Common myeloid progenitor, CD34-positive (primary cell): ENCODE measurements at regions not wholly inside any gene's neighbourhood (a gene's known extent, or its start where the extent isn't known, plus 50 kb on each side); places are given as distances from the start of the nearest gene placed in this dataset.
A peak's percentile ranks its signal among the peaks of the same experiment; 100 is the strongest.

ENCODE experiments used
- CTCF ChIA-PET: fragments of 350-600 bp; sonication (Branson Sonifier 250); formaldehyde crosslinking; loops from one replicate; lab custom pipeline; 2021; ENCODE audit warnings: antibody characterized with exemption; lab: Charles Lee
- POLR2A ChIA-PET: fragments of 350-600 bp; sonication (Branson Sonifier 250); formaldehyde crosslinking; loops from one replicate; lab custom pipeline; 2021; ENCODE audit warnings: antibody characterized with exemption; lab: Charles Lee
- DNase-seq, 3 donors: peaks; one replicate each; pipeline versions ENCODE4 v3.0.0 to v3.0.0-alpha.2; 2013
- H3K27ac ChIP-seq, 2 experiments: 1 replicate in 1 of 2; 2 replicates in 1 of 2; pipeline ENCODE4 v1.7.0; 2013; ENCODE audit warnings: inconsistent platforms in 2 of 2, low read length in 2 of 2, mild to moderate bottlenecking in 2 of 2, low read depth in 1 of 2, moderate library complexity in 1 of 2; ENCODE audit not compliant: severe bottlenecking in 2 of 2, insufficient read depth in 1 of 2, poor library complexity in 1 of 2
- H3K27me3 ChIP-seq, 5 experiments: replicated peaks in 2 of 5; 1 replicate in 3 of 5; 2 replicates in 2 of 5; pipeline versions ENCODE4 v1.6.1 to v1.7.0; 2013; ENCODE audit warnings: low read length in 4 of 5, mild to moderate bottlenecking in 2 of 5, moderate library complexity in 2 of 5, inconsistent platforms in 1 of 5; ENCODE audit not compliant: insufficient read depth in 5 of 5, control insufficient read depth in 4 of 5
- H3K36me3 ChIP-seq, 4 experiments: 1 replicate in 2 of 4; 2 replicates in 2 of 4; pipeline versions ENCODE4 v1.6.1 to v1.7.0; 2013; ENCODE audit warnings: low read length in 3 of 4, control low read depth in 1 of 4, mild to moderate bottlenecking in 1 of 4; ENCODE audit not compliant: control insufficient read depth in 4 of 4, insufficient read depth in 4 of 4
- H3K4me1 ChIP-seq, 4 experiments: 1 replicate in 3 of 4; 2 replicates in 1 of 4; pipeline versions ENCODE4 v1.6.1 to v1.7.1; 2013; ENCODE audit warnings: low read length in 3 of 4, mild to moderate bottlenecking in 3 of 4, control low read depth in 1 of 4, inconsistent platforms in 1 of 4, moderate library complexity in 1 of 4; ENCODE audit not compliant: control insufficient read depth in 4 of 4, insufficient read depth in 4 of 4; ENCODE audit errors: control extremely low read depth in 1 of 4
- H3K4me3 ChIP-seq, 7 experiments: 1 replicate in 4 of 7; 2 replicates in 3 of 7; pipeline versions ENCODE4 v1.5.1 to v1.7.0; 2013; ENCODE audit warnings: mild to moderate bottlenecking in 7 of 7, low read length in 6 of 7, moderate library complexity in 6 of 7, inconsistent platforms in 2 of 7, low read depth in 2 of 7, control low read depth in 1 of 7; ENCODE audit not compliant: insufficient read depth in 4 of 7, control insufficient read depth in 1 of 7; ENCODE audit errors: extremely low read depth in 1 of 7
- H3K9me3 ChIP-seq, 5 experiments: 1 replicate in 4 of 5; 2 replicates in 1 of 5; pipeline versions ENCODE4 v1.6.1 to v1.7.1; 2013; ENCODE audit warnings: low read length in 4 of 5, mild to moderate bottlenecking in 2 of 5, inconsistent platforms in 1 of 5, low read depth in 1 of 5, moderate library complexity in 1 of 5; ENCODE audit not compliant: control insufficient read depth in 4 of 5, insufficient read depth in 2 of 5; ENCODE audit errors: control extremely low read depth in 1 of 5
- WGBS: methylation state at CpG from one replicate; pipeline ENCODE4 v1.1.5; 2013; ENCODE audit not compliant: insufficient coverage; 5-methylcytosine and 5-hydroxymethylcytosine counted together

- Histone ChIP-seq H3K4me3 (peak overlapping the region in 3 of 7 experiments; percentile 37 to 46 (median 40)), H3K27me3 (no peaks in the 10 kb centered on the region), H3K36me3 (no peaks in the 10 kb centered on the region), H3K4me1 (peaks cover 0 to 73% (median 37%) of the 10 kb centered on the region in 4 experiments), H3K9me3 (no peaks in the 10 kb centered on the region), H3K27ac (peak overlapping the region; percentile 16 to 56)
- peak; percentile 80 to 91 (median 86) for DNase-seq
- WGBS: 59% methylated on average over 18 of the region's 25 CpGs
- CTCF ChIA-PET: interaction anchor here (0.9 to 2.3 kb wide), 10 partner anchors 10 to 578 kb away, joined by 3 to 12 read pairs (median 4); no protein-coding TSS in a partner anchor
- POLR2A ChIA-PET: interaction anchor here (0.6 kb wide), 1 partner anchor 578 kb away, joined by 3 read pairs; no protein-coding TSS in a partner anchor
Observed at GRCh38 chr2:42905341-42906110, 113.1 kb upstream of the HAAO start.

GRCh38 chr2:42904576-42904876, 112.1 kb upstream of the HAAO start:
- H3K4me3 ChIP-seq: no peak overlapping the region
- H3K36me3 ChIP-seq: no peaks in the 10 kb centered on the region
- H3K27me3 ChIP-seq: no peaks in the 10 kb centered on the region
- ChIA-PET POLR2A (no interaction called here), CTCF (interaction anchor here (1.1 to 2.1 kb wide), 3 partner anchors 21 to 66 kb away, joined by 3 to 7 read pairs (median 4); no protein-coding TSS in a partner anchor)
- WGBS: 94% methylated on average over 3 of the region's 3 CpGs
- no peak overlapping the region for H3K27ac ChIP-seq
- peaks cover 0 to 75% (median 43%) of the 10 kb centered on the region in 4 experiments for H3K4me1 ChIP-seq
- no peaks in the 10 kb centered on the region for H3K9me3 ChIP-seq
- no peak for DNase-seq

- H3K27me3 ChIP-seq: no peaks in the 10 kb centered on the region
- 94% methylated on average over 12 of the region's 16 CpGs for WGBS
- DNase-seq: peak in 2 of 3 donors; percentile 61
- ChIA-PET CTCF (interaction anchor here (1.1 to 1.6 kb wide), 3 partner anchors 20 to 44 kb away, joined by 3 to 4 read pairs (median 3); no protein-coding TSS in a partner anchor), POLR2A (interaction anchor here (0.5 kb wide), 1 partner anchor 325 kb away, joined by 4 read pairs; no protein-coding TSS in a partner anchor)
- no peaks in the 10 kb centered on the region for H3K36me3 ChIP-seq
- H3K9me3 ChIP-seq: no peaks in the 10 kb centered on the region
- H3K27ac ChIP-seq: no peak overlapping the region
- H3K4me1 ChIP-seq: peaks cover 0 to 74% (median 41%) of the 10 kb centered on the region in 4 experiments
- H3K4me3 ChIP-seq: no peak overlapping the region
Observed at GRCh38 chr2:42903821-42904575, 111.6 kb upstream of the HAAO start.

- no peaks in the 10 kb centered on the region for H3K36me3 ChIP-seq
- WGBS: 88% methylated on average over 8 of the region's 9 CpGs
- POLR2A ChIA-PET: interaction anchor here (0.5 kb wide), 1 partner anchor 326 kb away, joined by 4 read pairs; no protein-coding TSS in a partner anchor
- no peaks in the 10 kb centered on the region for H3K27me3 ChIP-seq
- no peak for DNase-seq
- peaks cover 0 to 65% (median 39%) of the 10 kb centered on the region in 4 experiments for H3K4me1 ChIP-seq
- H3K4me3 ChIP-seq: no peak overlapping the region
- CTCF ChIA-PET: interaction anchor here (1.6 kb wide), 1 partner anchor 24 kb away, joined by 3 read pairs; no protein-coding TSS in a partner anchor
- H3K27ac ChIP-seq: no peak overlapping the region
- H3K9me3 ChIP-seq: no peaks in the 10 kb centered on the region
Observed at GRCh38 chr2:42902939-42903709, 110.7 kb upstream of the HAAO start.

GRCh38 chr2:42901076-42901640, 108.8 kb upstream of the HAAO start:
- CTCF ChIA-PET: interaction anchor here (1.1 to 3.2 kb wide), 3 partner anchors 9 to 45 kb away, joined by 3 to 18 read pairs (median 4); no protein-coding TSS in a partner anchor
- 97% methylated on average over 4 of the region's 4 CpGs for WGBS
- Histone ChIP-seq H3K4me3 (no peak overlapping the region), H3K27me3 (no peaks in the 10 kb centered on the region), H3K9me3 (no peaks in the 10 kb centered on the region), H3K27ac (no peak overlapping the region), H3K36me3 (no peaks in the 10 kb centered on the region), H3K4me1 (peaks cover 0 to 54% (median 28%) of the 10 kb centered on the region in 4 experiments)
- POLR2A ChIA-PET: no interaction called here
- no peak for DNase-seq

- Histone ChIP-seq H3K36me3 (no peaks in the 10 kb centered on the region), H3K4me1 (peaks cover 0 to 46% (median 20%) of the 10 kb centered on the region in 4 experiments), H3K27me3 (no peaks in the 10 kb centered on the region), H3K9me3 (no peaks in the 10 kb centered on the region), H3K27ac (no peak overlapping the region), H3K4me3 (no peak overlapping the region)
- POLR2A ChIA-PET: no interaction called here
- WGBS: 95% methylated on average over 4 of the region's 5 CpGs
- CTCF ChIA-PET: interaction anchor here (0.8 to 3.2 kb wide), 7 partner anchors 10 to 73 kb away, joined by 3 to 18 read pairs (median 4); no protein-coding TSS in a partner anchor
- no peak for DNase-seq
Observed at GRCh38 chr2:42900289-42900891, 108.0 kb upstream of the HAAO start.
